Muscle layer of duodenum (tissue), 2 donors: ENCODE measurements at regions not wholly inside any gene's neighbourhood (a gene's known extent, or its start where the extent isn't known, plus 50 kb on each side); places are given as distances from the start of the nearest gene placed in this dataset.

Source experiments
- H3K27ac ChIP-seq: one replicate; pipeline ENCODE4 v1.7.0; 2013; ENCODE audit warnings: mild to moderate bottlenecking, low read length
- H3K27me3 ChIP-seq: one replicate; pipeline ENCODE4 v1.7.0; 2013; ENCODE audit warnings: low read depth, mild to moderate bottlenecking, control low read depth, low read length
- H3K36me3 ChIP-seq, 2 donors: one replicate each; pipeline ENCODE4 v1.7.0; 2013; ENCODE audit warnings: low read length in 2 of 2, control low read depth in 1 of 2, mild to moderate bottlenecking in 1 of 2; ENCODE audit not compliant: insufficient read depth in 2 of 2, control insufficient read depth in 1 of 2
- H3K4me1 ChIP-seq, 2 donors: one replicate each; pipeline ENCODE4 v1.7.0; 2013; ENCODE audit warnings: low read length in 2 of 2, mild to moderate bottlenecking in 2 of 2, control low read depth in 1 of 2, moderate library complexity in 1 of 2; ENCODE audit not compliant: insufficient read depth in 2 of 2, control insufficient read depth in 1 of 2
- H3K4me3 ChIP-seq, 2 donors: one replicate each; pipeline ENCODE4 v1.7.0; 2013; ENCODE audit warnings: low read length in 2 of 2, low read depth in 1 of 2, mild to moderate bottlenecking in 1 of 2
- H3K9me3 ChIP-seq, 2 donors: one replicate each; pipeline ENCODE4 v1.7.0; 2013; ENCODE audit warnings: low read length in 2 of 2, control low read depth in 1 of 2, mild to moderate bottlenecking in 1 of 2; ENCODE audit not compliant: control insufficient read depth in 1 of 2
- donor health status: healthy.

GRCh38 chr2:241950413-241951315 is 81.1 kb downstream of the RTP5 start:
- Histone ChIP-seq H3K27ac (no peak overlapping the region), H3K36me3 (no peaks in the 10 kb centered on the region), H3K27me3 (no peaks in the 10 kb centered on the region), H3K4me1 (peaks cover 4 to 7% of the 10 kb centered on the region in 2 donors), H3K9me3 (no peaks in the 10 kb centered on the region), H3K4me3 (peak overlapping the region in 1 of 2 donors; percentile 25)

DNA sequence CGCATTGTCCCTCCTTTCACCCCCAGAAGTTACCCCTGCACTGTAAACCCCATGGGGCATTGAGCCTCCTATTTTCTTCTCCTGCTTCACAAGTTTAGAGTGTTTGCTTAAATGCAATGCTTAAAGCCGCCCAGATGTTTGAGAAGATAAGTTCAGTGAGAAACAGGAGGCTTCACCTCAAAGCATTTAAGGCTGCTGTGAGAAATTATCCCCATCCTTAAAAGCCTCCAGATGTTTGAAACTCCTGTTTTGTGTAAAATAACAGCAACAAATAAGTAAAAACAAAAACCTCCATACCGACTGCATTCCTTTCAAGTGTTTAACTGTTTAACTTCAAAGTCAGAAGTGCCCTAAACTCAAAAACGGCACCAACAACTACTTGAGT is 81.8 kb downstream of the RTP5 start:
- Histone ChIP-seq H3K36me3 (no peaks in the 10 kb centered on the region), H3K4me3 (peak overlapping the region in 1 of 2 donors; percentile 25), H3K4me1 (peaks cover 4 to 7% of the 10 kb centered on the region in 2 donors), H3K27me3 (no peaks in the 10 kb centered on the region), H3K27ac (no peak overlapping the region), H3K9me3 (no peaks in the 10 kb centered on the region)

- Histone ChIP-seq H3K4me3 (no peak overlapping the region), H3K36me3 (no peaks in the 10 kb centered on the region), H3K27ac (no peak overlapping the region), H3K27me3 (no peaks in the 10 kb centered on the region), H3K4me1 (peaks cover 4 to 7% of the 10 kb centered on the region in 2 donors), H3K9me3 (no peaks in the 10 kb centered on the region)
Observed at GRCh38 chr2:241951920-241952319, 82.4 kb downstream of the RTP5 start.

DNA sequence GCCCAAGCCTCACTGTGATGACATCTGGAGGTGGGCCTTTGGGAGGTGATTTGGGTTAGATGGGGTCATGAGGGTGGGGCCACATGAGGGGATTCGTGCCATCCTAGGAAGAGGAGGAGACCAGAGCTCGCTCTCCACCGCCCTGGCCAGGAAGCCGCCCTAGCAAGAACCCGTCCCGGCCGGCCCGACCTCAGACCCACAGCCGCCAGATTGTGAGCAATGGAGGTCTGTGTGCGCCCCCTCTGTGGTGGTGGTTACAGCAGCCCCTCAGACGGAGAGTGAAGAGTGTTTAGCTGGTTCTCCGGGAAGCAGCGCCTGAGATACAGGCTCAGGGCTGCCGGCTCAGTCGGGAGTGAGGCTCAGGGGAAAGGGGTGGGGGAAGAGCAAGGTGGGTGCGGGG is 83.3 kb downstream of the RTP5 start:
- no peaks in the 10 kb centered on the region for H3K27me3 ChIP-seq
- no peak overlapping the region for H3K4me3 ChIP-seq
- no peaks in the 10 kb centered on the region for H3K9me3 ChIP-seq
- H3K36me3 ChIP-seq: no peaks in the 10 kb centered on the region
- no peak overlapping the region for H3K27ac ChIP-seq
- peaks cover 4 to 7% of the 10 kb centered on the region in 2 donors for H3K4me1 ChIP-seq

DNA sequence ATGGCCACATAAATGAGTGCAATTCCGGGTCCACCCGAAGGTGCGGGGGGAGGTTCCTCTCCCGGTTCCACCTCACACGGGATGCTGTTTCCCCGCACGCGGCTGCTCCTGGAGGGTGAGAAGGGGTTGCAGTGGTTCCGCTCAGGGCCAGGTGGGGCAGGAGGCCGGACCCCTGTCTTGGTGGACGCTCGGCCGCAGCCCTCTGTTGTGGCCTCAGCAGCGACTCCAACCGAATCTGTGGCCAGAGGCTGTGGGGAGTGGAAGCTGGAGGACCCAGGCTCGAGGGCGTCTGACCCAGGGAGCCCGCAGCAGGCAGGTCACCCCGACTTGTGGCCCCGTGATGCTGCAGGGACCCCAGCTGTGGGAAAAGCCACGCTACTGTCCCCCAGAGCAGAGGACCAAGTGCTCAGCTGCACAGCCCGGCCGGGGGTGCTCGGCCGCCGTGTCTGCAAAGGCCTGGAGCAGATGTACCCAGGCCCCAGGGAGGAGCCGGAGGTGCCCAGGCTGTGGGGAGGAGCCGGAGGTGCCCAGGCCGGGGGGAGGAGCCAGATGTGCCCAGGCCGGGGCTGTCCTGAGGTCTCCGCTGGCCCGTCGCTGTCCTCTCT is 83.9 kb downstream of the RTP5 start:
- Histone ChIP-seq H3K4me3 (no peak overlapping the region), H3K9me3 (no peaks in the 10 kb centered on the region), H3K27ac (no peak overlapping the region), H3K4me1 (peaks cover 4 to 7% of the 10 kb centered on the region in 2 donors), H3K36me3 (no peaks in the 10 kb centered on the region), H3K27me3 (no peaks in the 10 kb centered on the region)

GRCh38 chr2:241956521-241957110 is 87.1 kb downstream of the RTP5 start:
- H3K4me3 ChIP-seq: no peak overlapping the region
- H3K4me1 ChIP-seq: no peaks in the 10 kb centered on the region
- no peak overlapping the region for H3K27ac ChIP-seq
- no peaks in the 10 kb centered on the region for H3K27me3 ChIP-seq
- H3K9me3 ChIP-seq: no peaks in the 10 kb centered on the region
- no peaks in the 10 kb centered on the region for H3K36me3 ChIP-seq

- Histone ChIP-seq H3K4me3 (no peak overlapping the region), H3K27ac (no peak overlapping the region), H3K36me3 (no peaks in the 10 kb centered on the region)
Observed at GRCh38 chr2:241957276-241957675, 87.7 kb downstream of the RTP5 start.

GRCh38 chr2:241958818-241959545 is 89.5 kb downstream of the RTP5 start:
- H3K27me3 ChIP-seq: no peaks in the 10 kb centered on the region
- H3K4me1 ChIP-seq: no peaks in the 10 kb centered on the region
- H3K4me3 ChIP-seq: no peak overlapping the region
- H3K27ac ChIP-seq: no peak overlapping the region
- no peaks in the 10 kb centered on the region for H3K36me3 ChIP-seq
- H3K9me3 ChIP-seq: no peaks in the 10 kb centered on the region

More at GRCh38 chr2:241957276-241957675, 87.7 kb downstream of the RTP5 start:
- H3K9me3 ChIP-seq: no peaks in the 10 kb centered on the region
- no peaks in the 10 kb centered on the region for H3K27me3 ChIP-seq
- no peaks in the 10 kb centered on the region for H3K4me1 ChIP-seq

- no peaks in the 10 kb centered on the region for H3K9me3 ChIP-seq
- no peaks in the 10 kb centered on the region for H3K4me1 ChIP-seq
Observed at GRCh38 chr2:241959751-241960269, 90.3 kb downstream of the RTP5 start.

GRCh38 chr2:241961454-241961853 is 91.9 kb downstream of the RTP5 start:
- Histone ChIP-seq H3K27ac (no peak overlapping the region), H3K9me3 (no peaks in the 10 kb centered on the region), H3K4me3 (no peak overlapping the region), H3K36me3 (no peaks in the 10 kb centered on the region), H3K4me1 (no peaks in the 10 kb centered on the region), H3K27me3 (no peaks in the 10 kb centered on the region)

More at GRCh38 chr2:241959751-241960269, 90.3 kb downstream of the RTP5 start:
- Histone ChIP-seq H3K27ac (no peak overlapping the region), H3K27me3 (no peaks in the 10 kb centered on the region), H3K4me3 (no peak overlapping the region), H3K36me3 (no peaks in the 10 kb centered on the region)

DNA sequence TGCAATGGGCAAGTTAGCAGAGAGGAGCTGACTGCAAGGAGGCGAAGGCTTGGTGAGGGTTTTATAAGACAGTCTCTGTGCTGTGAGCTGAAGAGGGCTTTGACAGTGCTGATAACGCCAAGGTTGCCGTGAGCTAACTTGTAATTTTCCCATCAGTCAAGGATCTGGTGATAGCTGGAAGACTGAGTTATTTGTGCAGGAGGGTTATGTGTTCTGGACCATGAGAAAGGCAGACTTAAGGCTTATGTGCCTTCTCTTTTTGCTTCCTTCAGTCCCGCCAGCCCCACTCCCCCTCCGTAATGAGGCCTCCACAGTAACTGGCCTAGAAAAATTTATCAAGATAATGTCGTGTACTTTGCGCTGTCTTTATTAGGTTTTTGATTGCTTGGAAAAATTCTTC is 94.6 kb downstream of the RTP5 start:
- Histone ChIP-seq H3K9me3 (no peaks in the 10 kb centered on the region), H3K4me1 (no peaks in the 10 kb centered on the region), H3K4me3 (no peak overlapping the region), H3K27ac (no peak overlapping the region), H3K27me3 (no peaks in the 10 kb centered on the region), H3K36me3 (no peaks in the 10 kb centered on the region)
